ENCODE measurements at regions not wholly inside any gene's neighbourhood (a gene's known extent, or its start where the extent isn't known, plus 50 kb on each side); places are given as distances from the start of the nearest gene placed in this dataset.
"Not testable (repeated sequence)": the region's sequence is repeated elsewhere in the genome, so short reads cannot be mapped to it uniquely, and the experiment has no call there.

DNA sequence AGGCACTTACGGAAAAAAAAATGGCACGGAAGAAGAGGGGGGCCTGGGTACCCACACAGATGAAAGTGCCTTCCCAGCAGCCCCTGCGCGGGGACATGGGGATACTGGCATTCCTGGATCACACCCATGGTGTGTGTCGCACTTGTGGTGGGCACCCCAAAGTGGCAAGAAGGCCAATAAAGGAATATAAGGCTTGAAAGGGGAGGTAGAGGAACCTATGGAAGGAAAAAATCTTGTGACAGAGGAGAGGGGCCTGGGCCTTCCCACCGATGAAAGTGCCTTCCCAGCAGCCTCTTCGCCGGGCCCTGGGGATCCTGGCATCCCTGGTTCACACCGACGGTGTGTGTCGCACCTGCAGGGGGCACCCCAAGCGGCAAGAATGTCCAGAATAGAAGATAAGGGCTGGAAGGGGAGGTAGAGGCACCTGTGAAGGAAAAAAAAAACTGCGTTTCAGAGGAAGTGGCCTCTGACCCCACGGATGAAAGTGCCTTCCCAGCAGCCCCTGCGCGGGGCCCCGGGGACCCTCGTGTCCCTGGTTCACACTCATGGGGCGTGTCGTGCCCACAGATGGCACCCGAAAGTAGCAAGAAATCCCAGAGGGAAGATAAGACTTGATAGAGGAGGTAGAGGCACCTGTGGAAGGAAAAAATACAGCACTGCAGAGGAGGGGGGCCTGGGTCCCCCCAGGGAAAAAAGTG lies 284.0 kb downstream of the ALG10 start:
- Histone ChIP-seq H3K36me3 (ENCODE audit: control insufficient read depth in 4 of 4, insufficient read depth in 3 of 4, low read depth in 1 of 4, low read length in 3 of 4) (no peaks in the 10 kb centered on the region), H3K9me3 (ENCODE audit: control insufficient read depth in 4 of 4, low read length in 3 of 4) (peaks cover 0 to 3% (median under 1%) of the 10 kb centered on the region in 4 donors), H3K4me1 (ENCODE audit: control insufficient read depth in 4 of 4, insufficient read depth in 4 of 4, low read length in 3 of 4) (no peaks in the 10 kb centered on the region), H3K4me3 (ENCODE audit: low read depth in 1 of 3, low read length in 3 of 3) (no peak overlapping the region), H3K27me3 (ENCODE audit: control insufficient read depth in 4 of 4, insufficient read depth in 4 of 4, low read length in 3 of 4) (no peaks in the 10 kb centered on the region), H3K9ac (ENCODE audit: low read depth in 1 of 2, low read length in 2 of 2) (no peak overlapping the region), H3K27ac (ENCODE audit: low read depth in 1 of 2, low read length in 2 of 2) (no peak overlapping the region)
- WGBS, result 76% methylated on average over 21 of the region's 21 CpGs
- TF ChIP-seq REST (IDR thresholded peaks at IDR 0.05) (no peak), NR2F2 (IDR thresholded peaks at IDR 0.05) (no peak), YY1 (IDR thresholded peaks at IDR 0.05) (no peak), HNF4A (conservative IDR thresholded peaks at IDR 0.05) (no peak), SP1 (IDR thresholded peaks at IDR 0.05) (no peak), EGR1 (IDR thresholded peaks at IDR 0.05; ENCODE audit: low read depth in 2 of 2) (no peak), JUND (IDR thresholded peaks at IDR 0.05) (no peak), RAD21 (IDR thresholded peaks at IDR 0.05) (no peak), TAF1 (conservative IDR thresholded peaks at IDR 0.05) (no peak), GABPA (IDR thresholded peaks at IDR 0.05 in 1 of 2, conservative IDR thresholded peaks at IDR 0.05 in 1 of 2) (no peak), FOXA2 (IDR thresholded peaks at IDR 0.05) (no peak), CTCF (IDR thresholded peaks at IDR 0.05; ENCODE audit: low read depth, low read length, missing input control) (no peak), HNF4G (IDR thresholded peaks at IDR 0.05) (no peak), RXRA (IDR thresholded peaks at IDR 0.05) (no peak), FOXA1 (IDR thresholded peaks at IDR 0.05) (no peak)
- TF ChIP-seq, protein P1, sequence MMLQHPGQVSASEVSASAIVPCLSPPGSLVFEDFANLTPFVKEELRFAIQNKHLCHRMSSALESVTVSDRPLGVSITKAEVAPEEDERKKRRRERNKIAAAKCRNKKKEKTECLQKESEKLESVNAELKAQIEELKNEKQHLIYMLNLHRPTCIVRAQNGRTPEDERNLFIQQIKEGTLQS (IDR thresholded peaks at IDR 0.05), result no peak
- TF ChIP-seq, protein P2, sequence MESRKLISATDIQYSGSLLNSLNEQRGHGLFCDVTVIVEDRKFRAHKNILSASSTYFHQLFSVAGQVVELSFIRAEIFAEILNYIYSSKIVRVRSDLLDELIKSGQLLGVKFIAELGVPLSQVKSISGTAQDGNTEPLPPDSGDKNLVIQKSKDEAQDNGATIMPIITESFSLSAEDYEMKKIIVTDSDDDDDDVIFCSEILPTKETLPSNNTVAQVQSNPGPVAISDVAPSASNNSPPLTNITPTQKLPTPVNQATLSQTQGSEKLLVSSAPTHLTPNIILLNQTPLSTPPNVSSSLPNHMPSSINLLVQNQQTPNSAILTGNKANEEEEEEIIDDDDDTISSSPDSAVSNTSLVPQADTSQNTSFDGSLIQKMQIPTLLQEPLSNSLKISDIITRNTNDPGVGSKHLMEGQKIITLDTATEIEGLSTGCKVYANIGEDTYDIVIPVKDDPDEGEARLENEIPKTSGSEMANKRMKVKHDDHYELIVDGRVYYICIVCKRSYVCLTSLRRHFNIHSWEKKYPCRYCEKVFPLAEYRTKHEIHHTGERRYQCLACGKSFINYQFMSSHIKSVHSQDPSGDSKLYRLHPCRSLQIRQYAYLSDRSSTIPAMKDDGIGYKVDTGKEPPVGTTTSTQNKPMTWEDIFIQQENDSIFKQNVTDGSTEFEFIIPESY (IDR thresholded peaks at IDR 0.05), result no peak
- TF ChIP-seq, protein P3, sequence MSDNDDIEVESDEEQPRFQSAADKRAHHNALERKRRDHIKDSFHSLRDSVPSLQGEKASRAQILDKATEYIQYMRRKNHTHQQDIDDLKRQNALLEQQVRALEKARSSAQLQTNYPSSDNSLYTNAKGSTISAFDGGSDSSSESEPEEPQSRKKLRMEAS (IDR thresholded peaks at IDR 0.05), result no peak
- DNase-seq (ENCODE audit: low spot score), result no peak

DNA sequence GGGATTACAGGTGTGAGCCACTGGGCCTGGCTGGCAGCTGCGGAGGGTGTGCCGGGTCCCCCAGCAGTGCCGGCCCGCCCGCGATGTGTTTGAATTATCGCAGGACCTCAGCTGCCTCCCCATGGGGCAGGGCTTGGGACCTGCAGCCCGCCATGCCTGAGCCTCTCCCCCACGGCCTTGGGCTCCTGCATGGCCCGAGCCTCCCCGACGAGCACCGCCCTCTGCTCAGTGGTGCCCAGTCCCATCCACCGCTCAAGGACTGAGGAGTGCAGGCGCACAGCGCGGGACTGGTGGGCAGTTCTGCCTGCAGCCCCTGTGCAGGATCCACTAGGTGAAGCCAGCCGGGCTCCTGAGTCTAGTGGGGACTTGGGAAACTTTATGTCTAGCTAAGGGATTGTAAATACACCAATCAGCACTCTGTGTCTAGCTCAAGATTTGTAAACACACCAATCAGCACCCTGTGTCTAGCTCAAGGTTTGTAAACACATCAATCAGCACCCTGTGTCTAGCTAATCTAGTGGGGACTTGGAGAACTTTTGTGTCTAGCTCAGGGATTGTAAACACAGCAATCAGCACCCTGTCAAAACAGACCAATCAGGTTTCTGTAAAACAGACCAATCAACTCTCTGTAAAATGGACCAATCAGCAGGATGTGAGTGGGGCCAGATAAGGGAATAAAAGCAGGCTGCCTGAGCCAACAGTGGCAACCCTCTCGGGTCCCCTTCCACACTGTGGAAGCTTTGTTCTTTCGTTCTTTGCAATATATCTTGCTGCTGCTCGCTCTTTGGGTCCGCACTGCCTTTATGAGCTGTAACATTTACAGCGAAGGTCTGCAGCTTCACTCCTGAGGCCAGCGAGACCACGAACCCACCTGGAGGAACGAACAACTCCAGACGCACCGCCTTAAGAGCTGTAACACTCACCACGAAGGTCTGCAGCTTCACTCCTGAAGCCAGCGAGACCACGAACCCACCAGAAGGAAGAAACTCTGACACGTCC lies 287.8 kb downstream of the ALG10 start:
- H3K36me3 ChIP-seq (ENCODE audit: control insufficient read depth in 4 of 4, insufficient read depth in 3 of 4, low read depth in 1 of 4, low read length in 3 of 4); H3K9ac ChIP-seq (ENCODE audit: low read depth in 1 of 2, low read length in 2 of 2); H3K27ac ChIP-seq (ENCODE audit: low read depth in 1 of 2, low read length in 2 of 2); H3K27me3 ChIP-seq (ENCODE audit: control insufficient read depth in 4 of 4, insufficient read depth in 4 of 4, low read length in 3 of 4); H3K4me3 ChIP-seq (ENCODE audit: low read depth in 1 of 3, low read length in 3 of 3); H3K9me3 ChIP-seq (ENCODE audit: control insufficient read depth in 4 of 4, low read length in 3 of 4); DNase-seq (ENCODE audit: low spot score); H3K4me1 ChIP-seq (ENCODE audit: control insufficient read depth in 4 of 4, insufficient read depth in 4 of 4, low read length in 3 of 4): not testable (repeated sequence)
- WGBS, result 81% methylated on average over 32 of the region's 32 CpGs
